Lower leg skin (tissue), 4 donors: ENCODE measurements at regions not wholly inside any gene's neighbourhood (a gene's known extent, or its start where the extent isn't known, plus 50 kb on each side); places are given as distances from the start of the nearest gene placed in this dataset.

Source experiments
- DNase-seq, 2 donors: peaks; one replicate each; pipeline ENCODE4 v3.0.0-alpha.2; 2019; ENCODE audit warnings: low spot score in 2 of 2
- H3K4me3 ChIP-seq: fragments of 200-600 bp; sonication (generic); 2 replicates; pipeline ENCODE4 v1.5.1; 2017; ENCODE audit warnings: mild to moderate bottlenecking, low read depth; ENCODE audit not compliant: poor library complexity, severe bottlenecking
- CTCF ChIP-seq, 3 donors: fragments of 450-650 bp; IDR thresholded peaks; one replicate each; pipeline ENCODE4 v1.5.1; 2016; ENCODE audit warnings: antibody characterized with exemption in 3 of 3, mild to moderate bottlenecking in 3 of 3, moderate library complexity in 2 of 3
- POLR2A ChIP-seq, 2 donors: fragments of 450-650 bp; IDR thresholded peaks; one replicate each; pipeline ENCODE4 v1.6.1; 2016 to 2017; ENCODE audit warnings: antibody characterized with exemption in 2 of 2, mild to moderate bottlenecking in 1 of 2, moderate library complexity in 1 of 2
- WGBS, 2 donors: methylation state at CpG; one replicate each; pipeline ENCODE4 v1.1.5; 2018; 5-methylcytosine and 5-hydroxymethylcytosine counted together
- intact Hi-C: fragments of 100-400 bp; cut with DNase I; formaldehyde crosslinking; loops from one replicate; pipeline ENCODE4 v1.15.0; 2023; ENCODE audit warnings: low total_unique reads

GRCh38 chr3:127137113-127137512 lies 55.8 kb upstream of the PRR23E start:
- TF ChIP-seq CTCF (IDR thresholded peaks at IDR 0.05) (no peak), POLR2A (IDR thresholded peaks at IDR 0.05) (no peak)
- H3K4me3 ChIP-seq: no peak overlapping the region
- 79 to 84% methylated on average over 8 of the region's 8 CpGs for WGBS, 2 donors
- DNase-seq: peak in 1 of 2 donors; percentile 57
- intact Hi-C loops: no loop called here

GRCh38 chr3:127137757-127138536 lies 55.0 kb upstream of the PRR23E start:
- no peak for TF ChIP-seq CTCF (IDR thresholded peaks at IDR 0.05)
- TF ChIP-seq POLR2A (IDR thresholded peaks at IDR 0.05): no peak
- intact Hi-C loops: no loop called here

GRCh38 chr3:127139601-127140500 lies 53.1 kb upstream of the PRR23E start:
- no peak overlapping the region for H3K4me3 ChIP-seq
- intact Hi-C loops: no loop called here
- TF ChIP-seq POLR2A (IDR thresholded peaks at IDR 0.05) (no peak), CTCF (IDR thresholded peaks at IDR 0.05) (no peak)
- peak in 1 of 2 donors; percentile 65 for DNase-seq
- WGBS, 2 donors: 88 to 91% methylated on average over 17 of the region's 17 CpGs

More at GRCh38 chr3:127137757-127138536, 55.0 kb upstream of the PRR23E start:
- DNase-seq: peak in 1 of 2 donors; percentile 57
- WGBS, 2 donors: 83 to 85% methylated on average over 10 to 11 of the region's 11 CpGs
- H3K4me3 ChIP-seq: no peak overlapping the region

- intact Hi-C loops: no loop called here
- TF ChIP-seq CTCF (IDR thresholded peaks at IDR 0.05) (no peak), POLR2A (IDR thresholded peaks at IDR 0.05) (no peak)
- WGBS, 2 donors: 87 to 89% methylated on average over 18 of the region's 18 CpGs
- peak in 1 of 2 donors; percentile 68 for DNase-seq
- no peak overlapping the region for H3K4me3 ChIP-seq
Measured at GRCh38 chr3:127140501-127141460, 52.1 kb upstream of the PRR23E start.
